ENCODE measurements at regions not wholly inside any gene's neighbourhood (a gene's known extent, or its start where the extent isn't known, plus 50 kb on each side); places are given as distances from the start of the nearest gene placed in this dataset.

DNA sequence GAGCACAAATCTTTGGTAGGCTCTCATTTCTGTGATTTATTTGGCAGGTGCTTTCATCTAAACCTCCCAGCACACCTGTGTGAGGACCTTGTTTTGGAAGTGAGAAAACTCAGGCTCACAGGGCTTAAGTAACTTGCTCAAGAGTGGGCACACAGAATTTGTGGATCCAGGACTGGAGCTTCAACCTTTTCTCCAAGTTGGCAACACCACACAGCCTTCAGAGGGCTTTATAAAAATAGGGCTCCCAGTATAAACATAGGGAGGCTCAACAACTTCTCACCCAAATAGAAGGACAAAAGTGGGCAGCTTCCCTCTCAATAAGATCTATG lies 182.2 kb upstream of the NEBL start:
- TF ChIP-seq GTF2F1 (IDR thresholded peaks at IDR 0.05; ENCODE audit: borderline replicate concordance, low read depth, low read length), result no peak
- TF ChIP-seq MAFK (IDR thresholded peaks at IDR 0.05; ENCODE audit: low read depth, low read length), result no peak
